ENCODE measurements at regions not wholly inside any gene's neighbourhood (a gene's known extent, or its start where the extent isn't known, plus 50 kb on each side); places are given as distances from the start of the nearest gene placed in this dataset.

DNA sequence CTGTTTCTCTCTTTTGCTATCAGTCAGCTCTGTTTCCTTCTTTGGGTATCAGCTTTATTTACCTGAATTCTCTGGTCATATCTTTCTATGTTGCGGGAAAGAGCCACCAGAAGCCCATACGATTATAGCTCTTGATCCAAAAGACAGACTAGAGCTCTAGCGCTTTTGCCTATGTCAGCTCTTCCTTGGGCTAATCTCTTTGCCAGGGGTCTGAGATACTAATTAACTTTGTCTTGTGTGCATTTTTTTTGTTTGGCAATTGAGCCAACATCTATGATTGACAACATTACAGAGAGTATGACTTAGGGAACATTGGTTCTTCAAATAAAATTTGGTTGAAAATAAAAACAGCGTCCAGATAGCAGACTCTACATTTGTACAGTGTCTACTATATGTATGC, 603.0 kb downstream of the KCTD16 start:
- no peaks in the 10 kb centered on the region for H3K27me3 Mint-ChIP-seq (ENCODE audit: insufficient read depth, low read depth, poor library complexity)
- Histone ChIP-seq H4K20me1 (replicated peaks; ENCODE audit: insufficient read depth) (no peaks in the 10 kb centered on the region), H3K4me2 (no peak overlapping the region), H3K4me3 (no peak overlapping the region), H3K79me2 (replicated peaks; ENCODE audit: insufficient read depth) (no peaks in the 10 kb centered on the region), H3K27me3 (ENCODE audit: insufficient read depth) (no peaks in the 10 kb centered on the region), H3F3A (replicated peaks; ENCODE audit: low read depth) (no peaks in the 10 kb centered on the region), H3K9me2 (ENCODE audit: insufficient read depth) (no peaks in the 10 kb centered on the region), H3K27ac (ENCODE audit: low read depth) (no peak overlapping the region), H3K36me3 (ENCODE audit: insufficient read depth) (no peaks in the 10 kb centered on the region), H2AFZ (no peak overlapping the region), H3K4me1 (ENCODE audit: insufficient read depth) (no peaks in the 10 kb centered on the region)
- H3K4me3 Mint-ChIP-seq = no peak overlapping the region
- no peak overlapping the region for H3K27ac Mint-ChIP-seq
- no peaks in the 10 kb centered on the region for H3K36me3 Mint-ChIP-seq (ENCODE audit: low read depth)
- H3K9me3 Mint-ChIP-seq = no peaks in the 10 kb centered on the region
- DNase-seq (ENCODE audit: low spot score) (no peak), ATAC-seq (no peak)
- no peaks in the 10 kb centered on the region for H3K4me1 Mint-ChIP-seq
- no peak for TF ChIP-seq POLR2AphosphoS5 (IDR thresholded peaks at IDR 0.05; ENCODE audit: low read depth)
- TF ChIP-seq, protein P1, sequence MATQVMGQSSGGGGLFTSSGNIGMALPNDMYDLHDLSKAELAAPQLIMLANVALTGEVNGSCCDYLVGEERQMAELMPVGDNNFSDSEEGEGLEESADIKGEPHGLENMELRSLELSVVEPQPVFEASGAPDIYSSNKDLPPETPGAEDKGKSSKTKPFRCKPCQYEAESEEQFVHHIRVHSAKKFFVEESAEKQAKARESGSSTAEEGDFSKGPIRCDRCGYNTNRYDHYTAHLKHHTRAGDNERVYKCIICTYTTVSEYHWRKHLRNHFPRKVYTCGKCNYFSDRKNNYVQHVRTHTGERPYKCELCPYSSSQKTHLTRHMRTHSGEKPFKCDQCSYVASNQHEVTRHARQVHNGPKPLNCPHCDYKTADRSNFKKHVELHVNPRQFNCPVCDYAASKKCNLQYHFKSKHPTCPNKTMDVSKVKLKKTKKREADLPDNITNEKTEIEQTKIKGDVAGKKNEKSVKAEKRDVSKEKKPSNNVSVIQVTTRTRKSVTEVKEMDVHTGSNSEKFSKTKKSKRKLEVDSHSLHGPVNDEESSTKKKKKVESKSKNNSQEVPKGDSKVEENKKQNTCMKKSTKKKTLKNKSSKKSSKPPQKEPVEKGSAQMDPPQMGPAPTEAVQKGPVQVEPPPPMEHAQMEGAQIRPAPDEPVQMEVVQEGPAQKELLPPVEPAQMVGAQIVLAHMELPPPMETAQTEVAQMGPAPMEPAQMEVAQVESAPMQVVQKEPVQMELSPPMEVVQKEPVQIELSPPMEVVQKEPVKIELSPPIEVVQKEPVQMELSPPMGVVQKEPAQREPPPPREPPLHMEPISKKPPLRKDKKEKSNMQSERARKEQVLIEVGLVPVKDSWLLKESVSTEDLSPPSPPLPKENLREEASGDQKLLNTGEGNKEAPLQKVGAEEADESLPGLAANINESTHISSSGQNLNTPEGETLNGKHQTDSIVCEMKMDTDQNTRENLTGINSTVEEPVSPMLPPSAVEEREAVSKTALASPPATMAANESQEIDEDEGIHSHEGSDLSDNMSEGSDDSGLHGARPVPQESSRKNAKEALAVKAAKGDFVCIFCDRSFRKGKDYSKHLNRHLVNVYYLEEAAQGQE (IDR thresholded peaks at IDR 0.05; ENCODE audit: unreplicated experiment) = no peak
- TF ChIP-seq, protein P2, sequence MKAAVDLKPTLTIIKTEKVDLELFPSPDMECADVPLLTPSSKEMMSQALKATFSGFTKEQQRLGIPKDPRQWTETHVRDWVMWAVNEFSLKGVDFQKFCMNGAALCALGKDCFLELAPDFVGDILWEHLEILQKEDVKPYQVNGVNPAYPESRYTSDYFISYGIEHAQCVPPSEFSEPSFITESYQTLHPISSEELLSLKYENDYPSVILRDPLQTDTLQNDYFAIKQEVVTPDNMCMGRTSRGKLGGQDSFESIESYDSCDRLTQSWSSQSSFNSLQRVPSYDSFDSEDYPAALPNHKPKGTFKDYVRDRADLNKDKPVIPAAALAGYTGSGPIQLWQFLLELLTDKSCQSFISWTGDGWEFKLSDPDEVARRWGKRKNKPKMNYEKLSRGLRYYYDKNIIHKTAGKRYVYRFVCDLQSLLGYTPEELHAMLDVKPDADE (IDR thresholded peaks at IDR 0.05) = no peak
- TF ChIP-seq, protein P3, sequence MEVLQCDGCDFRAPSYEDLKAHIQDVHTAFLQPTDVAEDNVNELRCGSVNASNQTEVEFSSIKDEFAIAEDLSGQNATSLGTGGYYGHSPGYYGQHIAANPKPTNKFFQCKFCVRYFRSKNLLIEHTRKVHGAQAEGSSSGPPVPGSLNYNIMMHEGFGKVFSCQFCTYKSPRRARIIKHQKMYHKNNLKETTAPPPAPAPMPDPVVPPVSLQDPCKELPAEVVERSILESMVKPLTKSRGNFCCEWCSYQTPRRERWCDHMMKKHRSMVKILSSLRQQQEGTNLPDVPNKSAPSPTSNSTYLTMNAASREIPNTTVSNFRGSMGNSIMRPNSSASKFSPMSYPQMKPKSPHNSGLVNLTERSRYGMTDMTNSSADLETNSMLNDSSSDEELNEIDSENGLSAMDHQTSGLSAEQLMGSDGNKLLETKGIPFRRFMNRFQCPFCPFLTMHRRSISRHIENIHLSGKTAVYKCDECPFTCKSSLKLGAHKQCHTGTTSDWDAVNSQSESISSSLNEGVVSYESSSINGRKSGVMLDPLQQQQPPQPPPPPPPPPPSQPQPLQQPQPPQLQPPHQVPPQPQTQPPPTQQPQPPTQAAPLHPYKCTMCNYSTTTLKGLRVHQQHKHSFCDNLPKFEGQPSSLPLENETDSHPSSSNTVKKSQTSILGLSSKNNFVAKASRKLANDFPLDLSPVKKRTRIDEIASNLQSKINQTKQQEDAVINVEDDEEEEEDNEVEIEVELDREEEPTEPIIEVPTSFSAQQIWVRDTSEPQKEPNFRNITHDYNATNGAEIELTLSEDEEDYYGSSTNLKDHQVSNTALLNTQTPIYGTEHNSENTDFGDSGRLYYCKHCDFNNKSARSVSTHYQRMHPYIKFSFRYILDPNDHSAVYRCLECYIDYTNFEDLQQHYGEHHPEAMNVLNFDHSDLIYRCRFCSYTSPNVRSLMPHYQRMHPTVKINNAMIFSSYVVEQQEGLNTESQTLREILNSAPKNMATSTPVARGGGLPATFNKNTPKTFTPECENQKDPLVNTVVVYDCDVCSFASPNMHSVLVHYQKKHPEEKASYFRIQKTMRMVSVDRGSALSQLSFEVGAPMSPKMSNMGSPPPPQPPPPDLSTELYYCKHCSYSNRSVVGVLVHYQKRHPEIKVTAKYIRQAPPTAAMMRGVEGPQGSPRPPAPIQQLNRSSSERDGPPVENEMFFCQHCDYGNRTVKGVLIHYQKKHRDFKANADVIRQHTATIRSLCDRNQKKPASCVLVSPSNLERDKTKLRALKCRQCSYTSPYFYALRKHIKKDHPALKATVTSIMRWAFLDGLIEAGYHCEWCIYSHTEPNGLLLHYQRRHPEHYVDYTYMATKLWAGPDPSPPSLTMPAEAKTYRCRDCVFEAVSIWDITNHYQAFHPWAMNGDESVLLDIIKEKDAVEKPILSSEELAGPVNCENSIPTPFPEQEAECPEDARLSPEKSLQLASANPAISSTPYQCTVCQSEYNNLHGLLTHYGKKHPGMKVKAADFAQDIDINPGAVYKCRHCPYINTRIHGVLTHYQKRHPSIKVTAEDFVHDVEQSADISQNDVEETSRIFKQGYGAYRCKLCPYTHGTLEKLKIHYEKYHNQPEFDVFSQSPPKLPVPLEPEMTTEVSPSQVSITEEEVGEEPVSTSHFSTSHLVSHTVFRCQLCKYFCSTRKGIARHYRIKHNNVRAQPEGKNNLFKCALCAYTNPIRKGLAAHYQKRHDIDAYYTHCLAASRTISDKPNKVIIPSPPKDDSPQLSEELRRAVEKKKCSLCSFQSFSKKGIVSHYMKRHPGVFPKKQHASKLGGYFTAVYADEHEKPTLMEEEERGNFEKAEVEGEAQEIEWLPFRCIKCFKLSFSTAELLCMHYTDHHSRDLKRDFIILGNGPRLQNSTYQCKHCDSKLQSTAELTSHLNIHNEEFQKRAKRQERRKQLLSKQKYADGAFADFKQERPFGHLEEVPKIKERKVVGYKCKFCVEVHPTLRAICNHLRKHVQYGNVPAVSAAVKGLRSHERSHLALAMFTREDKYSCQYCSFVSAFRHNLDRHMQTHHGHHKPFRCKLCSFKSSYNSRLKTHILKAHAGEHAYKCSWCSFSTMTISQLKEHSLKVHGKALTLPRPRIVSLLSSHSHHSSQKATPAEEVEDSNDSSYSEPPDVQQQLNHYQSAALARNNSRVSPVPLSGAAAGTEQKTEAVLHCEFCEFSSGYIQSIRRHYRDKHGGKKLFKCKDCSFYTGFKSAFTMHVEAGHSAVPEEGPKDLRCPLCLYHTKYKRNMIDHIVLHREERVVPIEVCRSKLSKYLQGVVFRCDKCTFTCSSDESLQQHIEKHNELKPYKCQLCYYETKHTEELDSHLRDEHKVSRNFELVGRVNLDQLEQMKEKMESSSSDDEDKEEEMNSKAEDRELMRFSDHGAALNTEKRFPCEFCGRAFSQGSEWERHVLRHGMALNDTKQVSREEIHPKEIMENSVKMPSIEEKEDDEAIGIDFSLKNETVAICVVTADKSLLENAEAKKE (CRISPR knock-in tag; IDR thresholded peaks at IDR 0.05) = no peak
- no peak for TF ChIP-seq EZH2phosphoT487 (IDR thresholded peaks at IDR 0.05; ENCODE audit: unreplicated experiment)
- TF ChIP-seq NANOG (IDR thresholded peaks at IDR 0.05; ENCODE audit: borderline replicate concordance) = no peak
- no peak for TF ChIP-seq STAT1 (IDR thresholded peaks at IDR 0.05; ENCODE audit: unreplicated experiment)
- TF ChIP-seq CREB1 (CRISPR knock-in tag; IDR thresholded peaks at IDR 0.05; ENCODE audit: low read depth) = no peak
- TF ChIP-seq, protein P4, sequence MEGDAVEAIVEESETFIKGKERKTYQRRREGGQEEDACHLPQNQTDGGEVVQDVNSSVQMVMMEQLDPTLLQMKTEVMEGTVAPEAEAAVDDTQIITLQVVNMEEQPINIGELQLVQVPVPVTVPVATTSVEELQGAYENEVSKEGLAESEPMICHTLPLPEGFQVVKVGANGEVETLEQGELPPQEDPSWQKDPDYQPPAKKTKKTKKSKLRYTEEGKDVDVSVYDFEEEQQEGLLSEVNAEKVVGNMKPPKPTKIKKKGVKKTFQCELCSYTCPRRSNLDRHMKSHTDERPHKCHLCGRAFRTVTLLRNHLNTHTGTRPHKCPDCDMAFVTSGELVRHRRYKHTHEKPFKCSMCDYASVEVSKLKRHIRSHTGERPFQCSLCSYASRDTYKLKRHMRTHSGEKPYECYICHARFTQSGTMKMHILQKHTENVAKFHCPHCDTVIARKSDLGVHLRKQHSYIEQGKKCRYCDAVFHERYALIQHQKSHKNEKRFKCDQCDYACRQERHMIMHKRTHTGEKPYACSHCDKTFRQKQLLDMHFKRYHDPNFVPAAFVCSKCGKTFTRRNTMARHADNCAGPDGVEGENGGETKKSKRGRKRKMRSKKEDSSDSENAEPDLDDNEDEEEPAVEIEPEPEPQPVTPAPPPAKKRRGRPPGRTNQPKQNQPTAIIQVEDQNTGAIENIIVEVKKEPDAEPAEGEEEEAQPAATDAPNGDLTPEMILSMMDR (conservative IDR thresholded peaks at IDR 0.05; ENCODE audit: low read depth in 2 of 2) = no peak
- no peak for TF ChIP-seq ZNF114 (CRISPR knock-in tag; IDR thresholded peaks at IDR 0.05)

Data from GM23338 (cell line).